ENCODE measurements at regions not wholly inside any gene's neighbourhood (a gene's known extent, or its start where the extent isn't known, plus 50 kb on each side); places are given as distances from the start of the nearest gene placed in this dataset.

- TF ChIP-seq CTCF (IDR thresholded peaks at IDR 0.05) (no peak), EZH2phosphoT487 (IDR thresholded peaks at IDR 0.05; ENCODE audit: borderline replicate concordance, low read depth) (no peak)
Observed at GRCh38 chr2:212725180-212725579, 186.6 kb upstream of the ERBB4 start.
